ENCODE measurements at regions not wholly inside any gene's neighbourhood (a gene's known extent, or its start where the extent isn't known, plus 50 kb on each side); places are given as distances from the start of the nearest gene placed in this dataset.

DNA sequence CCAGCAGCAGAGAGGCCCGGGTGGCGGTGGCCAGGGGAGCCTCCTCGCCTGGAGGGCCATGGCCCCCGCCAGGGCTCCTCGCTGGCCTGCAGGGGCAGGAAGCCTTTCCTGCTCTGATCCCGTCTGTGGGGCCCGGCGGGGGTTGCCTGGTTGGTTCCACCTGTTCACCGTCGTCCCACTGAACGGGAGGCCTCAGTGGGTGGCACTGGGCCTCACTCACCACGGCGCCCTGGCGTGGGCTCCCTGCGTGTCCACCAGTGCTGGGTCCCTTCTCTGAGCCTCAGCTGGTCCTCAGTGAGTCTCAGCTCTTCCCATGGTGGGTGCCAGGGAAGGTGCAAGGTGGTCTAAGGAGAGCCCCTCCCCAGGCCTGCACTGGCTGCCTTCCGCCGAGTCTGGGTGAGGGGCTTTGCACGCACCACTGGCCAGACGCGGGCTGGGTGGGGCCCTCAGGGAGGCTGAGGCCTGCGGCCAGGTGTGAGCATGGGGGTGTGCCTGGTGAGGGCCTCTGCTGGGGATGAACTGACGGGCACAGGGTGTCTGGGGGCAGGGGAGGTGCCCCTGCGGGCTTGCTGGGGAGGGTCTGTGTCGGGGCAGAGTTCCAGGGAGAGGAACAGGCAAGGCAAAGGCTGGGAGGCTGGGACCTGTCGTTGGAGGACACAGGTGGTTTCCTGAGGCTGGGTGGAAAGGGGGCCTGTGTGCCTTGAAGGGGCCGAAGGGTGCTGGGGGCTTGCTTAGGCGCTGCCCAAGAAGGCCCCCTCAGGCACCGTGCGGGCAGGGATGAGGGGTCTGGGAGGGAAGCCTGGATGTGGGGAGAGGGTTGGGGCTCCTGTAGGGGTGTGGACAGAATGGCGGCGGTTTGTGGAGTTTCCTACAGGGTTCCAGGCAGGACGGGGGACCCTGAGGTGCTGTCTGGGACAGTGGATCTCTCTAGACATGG lies 339.8 kb downstream of the TMEM121 start:
- TF ChIP-seq, protein P1, sequence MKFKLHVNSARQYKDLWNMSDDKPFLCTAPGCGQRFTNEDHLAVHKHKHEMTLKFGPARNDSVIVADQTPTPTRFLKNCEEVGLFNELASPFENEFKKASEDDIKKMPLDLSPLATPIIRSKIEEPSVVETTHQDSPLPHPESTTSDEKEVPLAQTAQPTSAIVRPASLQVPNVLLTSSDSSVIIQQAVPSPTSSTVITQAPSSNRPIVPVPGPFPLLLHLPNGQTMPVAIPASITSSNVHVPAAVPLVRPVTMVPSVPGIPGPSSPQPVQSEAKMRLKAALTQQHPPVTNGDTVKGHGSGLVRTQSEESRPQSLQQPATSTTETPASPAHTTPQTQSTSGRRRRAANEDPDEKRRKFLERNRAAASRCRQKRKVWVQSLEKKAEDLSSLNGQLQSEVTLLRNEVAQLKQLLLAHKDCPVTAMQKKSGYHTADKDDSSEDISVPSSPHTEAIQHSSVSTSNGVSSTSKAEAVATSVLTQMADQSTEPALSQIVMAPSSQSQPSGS (IDR thresholded peaks at IDR 0.05; ENCODE audit: low read length) = no peak
- TF ChIP-seq FOSL1 (IDR thresholded peaks at IDR 0.05; ENCODE audit: insufficient read depth, low read depth, low read length) = no peak
- TF ChIP-seq CREB1 (IDR thresholded peaks at IDR 0.05) = no peak
- TF ChIP-seq EGR1 (IDR thresholded peaks at IDR 0.05; ENCODE audit: borderline replicate concordance, low read depth, low read length) = no peak
- no peak for TF ChIP-seq SIX5 (IDR thresholded peaks at IDR 0.05; ENCODE audit: low read depth, low read length)
- no peak overlapping the region for H3K4ac ChIP-seq (replicated peaks; ENCODE audit: insufficient read length, low read depth, low read length)
- no peak overlapping the region for H2AK5ac ChIP-seq (ENCODE audit: low read depth, low read length)
- no peaks in the 10 kb centered on the region for H3K4me1 ChIP-seq (replicated peaks in 1 of 4; ENCODE audit: control insufficient read depth in 3 of 4, insufficient read depth in 4 of 4, low read length in 3 of 4)
- no peak overlapping the region for H3K27ac ChIP-seq (ENCODE audit: low read depth, low read length)
- H3K56ac ChIP-seq (replicated peaks; ENCODE audit: insufficient read length, low read depth, low read length) = no peak overlapping the region
- no peaks in the 10 kb centered on the region for H3K27me3 ChIP-seq (replicated peaks in 1 of 4; ENCODE audit: control insufficient read depth in 3 of 4, extremely low read depth in 1 of 4, insufficient read depth in 3 of 4, low read length in 3 of 4)
- H2BK120ac ChIP-seq (replicated peaks; ENCODE audit: low read depth, low read length) = no peak overlapping the region
- H3K9ac ChIP-seq (replicated peaks in 1 of 4; ENCODE audit: extremely low read depth in 1 of 4, low read depth in 3 of 4, low read length in 3 of 4) = no peak overlapping the region
- H3K4me3 ChIP-seq (ENCODE audit: extremely low read depth in 1 of 4, insufficient read depth in 2 of 4, low read depth in 3 of 4, low read length in 4 of 4) = no peak overlapping the region
- WGBS, 2 experiments (ENCODE audit: extremely low coverage in 1 of 2, insufficient coverage in 1 of 2, insufficient read length in 1 of 2, insufficient replicate concordance in 2 of 2, low coverage in 1 of 2, low lambda C conversion rate in 2 of 2, missing lambda C conversion rate in 1 of 2) = 86% methylated on average over 27 of the region's 32 CpGs; no CpG with 5 or more reads in 1 of the 2 experiments
- H3K4me2 ChIP-seq (ENCODE audit: insufficient read depth in 1 of 2, low read depth in 2 of 2, low read length in 2 of 2) = no peak overlapping the region
- FAIRE-seq (no peak), DNase-seq (ENCODE audit: low read depth in 1 of 2, low spot score in 2 of 2) (no peak)
- H2BK12ac ChIP-seq (ENCODE audit: low read depth, low read length) = no peak overlapping the region
- H3K23ac ChIP-seq (ENCODE audit: insufficient read length) = no peak overlapping the region
- H3K9me3 ChIP-seq (ENCODE audit: insufficient read depth in 2 of 2, low read depth in 1 of 2, low read length in 1 of 2) = peaks cover 63 to 75% of the 10 kb centered on the region in 2 experiments
- H4K20me1 ChIP-seq (replicated peaks in 1 of 2; ENCODE audit: control insufficient read depth in 1 of 2, insufficient read depth in 2 of 2, low read length in 2 of 2) = no peaks in the 10 kb centered on the region
- no peak overlapping the region for H2BK15ac ChIP-seq (ENCODE audit: low read length)
- H3K79me2 ChIP-seq (ENCODE audit: control insufficient read depth in 1 of 2, insufficient read depth in 2 of 2, low read length in 2 of 2) = no peaks in the 10 kb centered on the region
- H4K5ac ChIP-seq (ENCODE audit: insufficient read length, low read depth, low read length) = no peak overlapping the region
- no peak overlapping the region for H3K14ac ChIP-seq (ENCODE audit: insufficient read length)
- no peak overlapping the region for H4K8ac ChIP-seq (ENCODE audit: extremely low read depth, insufficient read depth, low read length)
- ChIA-PET POLR2A (ENCODE audit: partially characterized antibody) (no interaction called here), CTCF (ENCODE audit: partially characterized antibody) (interaction anchor here (0.5 kb wide), 1 partner anchor 36 kb away, joined by 3 read pairs; no protein-coding TSS in a partner anchor)
- no peaks in the 10 kb centered on the region for H3K23me2 ChIP-seq (ENCODE audit: low read depth, low read length)
- H3K36me3 ChIP-seq (ENCODE audit: control insufficient read depth in 2 of 4, insufficient read depth in 4 of 4, low read length in 3 of 4) = no peaks in the 10 kb centered on the region
- no peak overlapping the region for H4K91ac ChIP-seq (replicated peaks; ENCODE audit: insufficient read length, low read length)
- no peaks in the 10 kb centered on the region for H3K79me1 ChIP-seq (ENCODE audit: low read depth, low read length)
- no peak overlapping the region for H2AFZ ChIP-seq (ENCODE audit: low read length)
- no peak overlapping the region for H2BK20ac ChIP-seq (ENCODE audit: low read length)
- no peak overlapping the region for H2BK5ac ChIP-seq (ENCODE audit: low read depth, low read length)
- H3K18ac ChIP-seq (ENCODE audit: extremely low read depth, low read length) = no peak overlapping the region

Measured in H1 (cell line).